ENCODE measurements at regions not wholly inside any gene's neighbourhood (a gene's known extent, or its start where the extent isn't known, plus 50 kb on each side); places are given as distances from the start of the nearest gene placed in this dataset.

DNA sequence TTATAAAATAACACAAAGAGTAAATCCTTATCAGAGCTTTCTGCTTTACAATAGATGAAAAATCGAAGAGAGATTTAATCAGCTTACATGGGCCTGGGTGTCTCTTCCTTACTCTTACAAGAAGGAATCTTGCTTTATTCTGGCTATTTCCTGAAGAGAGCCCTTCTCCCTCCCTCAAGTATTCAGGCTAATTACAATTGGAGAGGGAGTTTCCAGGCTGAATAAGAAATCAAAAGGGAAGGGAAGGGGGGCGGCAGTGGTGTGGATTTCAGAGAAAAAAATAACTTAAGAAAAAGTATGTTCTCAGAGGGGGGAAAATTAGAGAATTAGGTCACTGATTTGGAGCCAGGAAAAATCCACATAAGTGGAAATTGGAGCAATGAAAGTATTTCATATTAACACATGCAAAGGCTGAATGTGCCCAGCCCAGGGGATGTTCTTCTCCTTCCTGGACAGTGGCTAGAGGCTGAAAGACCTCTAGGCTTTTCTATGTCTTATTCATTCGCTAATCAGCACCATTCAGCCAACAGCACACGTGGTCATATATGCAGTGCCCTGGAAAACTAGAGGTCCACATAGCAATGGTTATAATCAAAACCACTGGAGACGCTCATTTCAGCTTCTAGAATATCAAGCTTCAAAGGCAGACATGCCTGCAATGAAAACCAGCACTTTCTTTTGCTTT lies 158.9 kb upstream of the BTG1 start:
- Histone ChIP-seq H3K27ac (ENCODE audit: low read depth) (no peak overlapping the region), H4K20me1 (replicated peaks; ENCODE audit: insufficient read depth) (no peaks in the 10 kb centered on the region), H3K4me3 (no peak overlapping the region), H3F3A (replicated peaks; ENCODE audit: low read depth) (no peaks in the 10 kb centered on the region), H2AFZ (no peak overlapping the region), H3K9me2 (ENCODE audit: insufficient read depth) (no peaks in the 10 kb centered on the region; the same call in 1 of the 2 replicates), H3K27me3 (ENCODE audit: insufficient read depth) (no peaks in the 10 kb centered on the region), H3K4me1 (ENCODE audit: insufficient read depth) (peaks cover 26% of the 10 kb centered on the region), H3K4me2 (peak overlapping the region; percentile 21), H3K79me2 (replicated peaks; ENCODE audit: insufficient read depth) (no peaks in the 10 kb centered on the region), H3K36me3 (ENCODE audit: insufficient read depth) (no peaks in the 10 kb centered on the region)
- Mint-ChIP-seq H3K4me1 (peaks cover 28% of the 10 kb centered on the region), H3K27ac (peak overlapping the region; percentile 89), H3K4me3 (peak overlapping the region; percentile 20; the same call in 1 of the 3 replicates), H3K9me3 (no peaks in the 10 kb centered on the region), H3K36me3 (ENCODE audit: low read depth) (no peaks in the 10 kb centered on the region), H3K27me3 (ENCODE audit: insufficient read depth, low read depth, poor library complexity) (no peaks in the 10 kb centered on the region)
- peak; percentile 46 for DNase-seq (ENCODE audit: low spot score)
- TF ChIP-seq STAT1 (IDR thresholded peaks at IDR 0.05; ENCODE audit: unreplicated experiment) (no peak), EZH2phosphoT487 (IDR thresholded peaks at IDR 0.05; ENCODE audit: unreplicated experiment) (no peak), EZH2 (IDR thresholded peaks at IDR 0.05; ENCODE audit: low read depth, unreplicated experiment) (no peak), ZNF114 (CRISPR knock-in tag; IDR thresholded peaks at IDR 0.05) (no peak), CREB1 (CRISPR knock-in tag; IDR thresholded peaks at IDR 0.05; ENCODE audit: low read depth) (no peak), JUNB (IDR thresholded peaks at IDR 0.05; ENCODE audit: unreplicated experiment) (no peak), NANOG (IDR thresholded peaks at IDR 0.05; ENCODE audit: borderline replicate concordance) (no peak), ZNF331 (CRISPR knock-in tag; IDR thresholded peaks at IDR 0.05; ENCODE audit: low read depth) (no peak)
- TF ChIP-seq, protein P1, sequence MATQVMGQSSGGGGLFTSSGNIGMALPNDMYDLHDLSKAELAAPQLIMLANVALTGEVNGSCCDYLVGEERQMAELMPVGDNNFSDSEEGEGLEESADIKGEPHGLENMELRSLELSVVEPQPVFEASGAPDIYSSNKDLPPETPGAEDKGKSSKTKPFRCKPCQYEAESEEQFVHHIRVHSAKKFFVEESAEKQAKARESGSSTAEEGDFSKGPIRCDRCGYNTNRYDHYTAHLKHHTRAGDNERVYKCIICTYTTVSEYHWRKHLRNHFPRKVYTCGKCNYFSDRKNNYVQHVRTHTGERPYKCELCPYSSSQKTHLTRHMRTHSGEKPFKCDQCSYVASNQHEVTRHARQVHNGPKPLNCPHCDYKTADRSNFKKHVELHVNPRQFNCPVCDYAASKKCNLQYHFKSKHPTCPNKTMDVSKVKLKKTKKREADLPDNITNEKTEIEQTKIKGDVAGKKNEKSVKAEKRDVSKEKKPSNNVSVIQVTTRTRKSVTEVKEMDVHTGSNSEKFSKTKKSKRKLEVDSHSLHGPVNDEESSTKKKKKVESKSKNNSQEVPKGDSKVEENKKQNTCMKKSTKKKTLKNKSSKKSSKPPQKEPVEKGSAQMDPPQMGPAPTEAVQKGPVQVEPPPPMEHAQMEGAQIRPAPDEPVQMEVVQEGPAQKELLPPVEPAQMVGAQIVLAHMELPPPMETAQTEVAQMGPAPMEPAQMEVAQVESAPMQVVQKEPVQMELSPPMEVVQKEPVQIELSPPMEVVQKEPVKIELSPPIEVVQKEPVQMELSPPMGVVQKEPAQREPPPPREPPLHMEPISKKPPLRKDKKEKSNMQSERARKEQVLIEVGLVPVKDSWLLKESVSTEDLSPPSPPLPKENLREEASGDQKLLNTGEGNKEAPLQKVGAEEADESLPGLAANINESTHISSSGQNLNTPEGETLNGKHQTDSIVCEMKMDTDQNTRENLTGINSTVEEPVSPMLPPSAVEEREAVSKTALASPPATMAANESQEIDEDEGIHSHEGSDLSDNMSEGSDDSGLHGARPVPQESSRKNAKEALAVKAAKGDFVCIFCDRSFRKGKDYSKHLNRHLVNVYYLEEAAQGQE (IDR thresholded peaks at IDR 0.05; ENCODE audit: unreplicated experiment), result no peak
- TF ChIP-seq, protein P2, sequence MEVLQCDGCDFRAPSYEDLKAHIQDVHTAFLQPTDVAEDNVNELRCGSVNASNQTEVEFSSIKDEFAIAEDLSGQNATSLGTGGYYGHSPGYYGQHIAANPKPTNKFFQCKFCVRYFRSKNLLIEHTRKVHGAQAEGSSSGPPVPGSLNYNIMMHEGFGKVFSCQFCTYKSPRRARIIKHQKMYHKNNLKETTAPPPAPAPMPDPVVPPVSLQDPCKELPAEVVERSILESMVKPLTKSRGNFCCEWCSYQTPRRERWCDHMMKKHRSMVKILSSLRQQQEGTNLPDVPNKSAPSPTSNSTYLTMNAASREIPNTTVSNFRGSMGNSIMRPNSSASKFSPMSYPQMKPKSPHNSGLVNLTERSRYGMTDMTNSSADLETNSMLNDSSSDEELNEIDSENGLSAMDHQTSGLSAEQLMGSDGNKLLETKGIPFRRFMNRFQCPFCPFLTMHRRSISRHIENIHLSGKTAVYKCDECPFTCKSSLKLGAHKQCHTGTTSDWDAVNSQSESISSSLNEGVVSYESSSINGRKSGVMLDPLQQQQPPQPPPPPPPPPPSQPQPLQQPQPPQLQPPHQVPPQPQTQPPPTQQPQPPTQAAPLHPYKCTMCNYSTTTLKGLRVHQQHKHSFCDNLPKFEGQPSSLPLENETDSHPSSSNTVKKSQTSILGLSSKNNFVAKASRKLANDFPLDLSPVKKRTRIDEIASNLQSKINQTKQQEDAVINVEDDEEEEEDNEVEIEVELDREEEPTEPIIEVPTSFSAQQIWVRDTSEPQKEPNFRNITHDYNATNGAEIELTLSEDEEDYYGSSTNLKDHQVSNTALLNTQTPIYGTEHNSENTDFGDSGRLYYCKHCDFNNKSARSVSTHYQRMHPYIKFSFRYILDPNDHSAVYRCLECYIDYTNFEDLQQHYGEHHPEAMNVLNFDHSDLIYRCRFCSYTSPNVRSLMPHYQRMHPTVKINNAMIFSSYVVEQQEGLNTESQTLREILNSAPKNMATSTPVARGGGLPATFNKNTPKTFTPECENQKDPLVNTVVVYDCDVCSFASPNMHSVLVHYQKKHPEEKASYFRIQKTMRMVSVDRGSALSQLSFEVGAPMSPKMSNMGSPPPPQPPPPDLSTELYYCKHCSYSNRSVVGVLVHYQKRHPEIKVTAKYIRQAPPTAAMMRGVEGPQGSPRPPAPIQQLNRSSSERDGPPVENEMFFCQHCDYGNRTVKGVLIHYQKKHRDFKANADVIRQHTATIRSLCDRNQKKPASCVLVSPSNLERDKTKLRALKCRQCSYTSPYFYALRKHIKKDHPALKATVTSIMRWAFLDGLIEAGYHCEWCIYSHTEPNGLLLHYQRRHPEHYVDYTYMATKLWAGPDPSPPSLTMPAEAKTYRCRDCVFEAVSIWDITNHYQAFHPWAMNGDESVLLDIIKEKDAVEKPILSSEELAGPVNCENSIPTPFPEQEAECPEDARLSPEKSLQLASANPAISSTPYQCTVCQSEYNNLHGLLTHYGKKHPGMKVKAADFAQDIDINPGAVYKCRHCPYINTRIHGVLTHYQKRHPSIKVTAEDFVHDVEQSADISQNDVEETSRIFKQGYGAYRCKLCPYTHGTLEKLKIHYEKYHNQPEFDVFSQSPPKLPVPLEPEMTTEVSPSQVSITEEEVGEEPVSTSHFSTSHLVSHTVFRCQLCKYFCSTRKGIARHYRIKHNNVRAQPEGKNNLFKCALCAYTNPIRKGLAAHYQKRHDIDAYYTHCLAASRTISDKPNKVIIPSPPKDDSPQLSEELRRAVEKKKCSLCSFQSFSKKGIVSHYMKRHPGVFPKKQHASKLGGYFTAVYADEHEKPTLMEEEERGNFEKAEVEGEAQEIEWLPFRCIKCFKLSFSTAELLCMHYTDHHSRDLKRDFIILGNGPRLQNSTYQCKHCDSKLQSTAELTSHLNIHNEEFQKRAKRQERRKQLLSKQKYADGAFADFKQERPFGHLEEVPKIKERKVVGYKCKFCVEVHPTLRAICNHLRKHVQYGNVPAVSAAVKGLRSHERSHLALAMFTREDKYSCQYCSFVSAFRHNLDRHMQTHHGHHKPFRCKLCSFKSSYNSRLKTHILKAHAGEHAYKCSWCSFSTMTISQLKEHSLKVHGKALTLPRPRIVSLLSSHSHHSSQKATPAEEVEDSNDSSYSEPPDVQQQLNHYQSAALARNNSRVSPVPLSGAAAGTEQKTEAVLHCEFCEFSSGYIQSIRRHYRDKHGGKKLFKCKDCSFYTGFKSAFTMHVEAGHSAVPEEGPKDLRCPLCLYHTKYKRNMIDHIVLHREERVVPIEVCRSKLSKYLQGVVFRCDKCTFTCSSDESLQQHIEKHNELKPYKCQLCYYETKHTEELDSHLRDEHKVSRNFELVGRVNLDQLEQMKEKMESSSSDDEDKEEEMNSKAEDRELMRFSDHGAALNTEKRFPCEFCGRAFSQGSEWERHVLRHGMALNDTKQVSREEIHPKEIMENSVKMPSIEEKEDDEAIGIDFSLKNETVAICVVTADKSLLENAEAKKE (CRISPR knock-in tag; IDR thresholded peaks at IDR 0.05), result no peak
- peak; percentile 85 for ATAC-seq

Data from GM23338 (cell line).